Endothelial cell (in vitro differentiated cells): ENCODE measurements at regions not wholly inside any gene's neighbourhood (a gene's known extent, or its start where the extent isn't known, plus 50 kb on each side); places are given as distances from the start of the nearest gene placed in this dataset.
"Not testable (repeated sequence)": the region's sequence is repeated elsewhere in the genome, so short reads cannot be mapped to it uniquely, and the experiment has no call there.

Experiments used
- DNase-seq: peaks from one replicate; pipeline ENCODE4 v3.0.0; 2021; ENCODE audit warnings: low spot score
- H3K27ac Mint-ChIP-seq: one replicate; pipeline ENCODE4 v1.8.0; 2021; ENCODE audit warnings: mixed read lengths, inconsistent platforms; ENCODE audit not compliant: unreplicated experiment
- H3K27me3 Mint-ChIP-seq: one replicate; pipeline ENCODE4 v1.8.0; 2021; ENCODE audit warnings: mild to moderate bottlenecking, moderate library complexity, mixed read lengths, inconsistent platforms; ENCODE audit not compliant: unreplicated experiment
- H3K36me3 Mint-ChIP-seq: one replicate; pipeline ENCODE4 v1.8.0; 2021; ENCODE audit warnings: mild to moderate bottlenecking, low read depth, mixed read lengths, inconsistent platforms; ENCODE audit not compliant: unreplicated experiment
- H3K4me1 Mint-ChIP-seq: one replicate; pipeline ENCODE4 v1.8.0; 2021; ENCODE audit warnings: mild to moderate bottlenecking, mixed read lengths, inconsistent platforms; ENCODE audit not compliant: unreplicated experiment
- H3K4me3 Mint-ChIP-seq: one replicate; pipeline ENCODE4 v1.8.0; 2021; ENCODE audit warnings: mild to moderate bottlenecking, mixed read lengths, inconsistent platforms; ENCODE audit not compliant: unreplicated experiment
- H3K9me3 Mint-ChIP-seq: one replicate; pipeline ENCODE4 v1.8.0; 2021; ENCODE audit warnings: mixed read lengths, inconsistent platforms; ENCODE audit not compliant: unreplicated experiment
- CTCF ChIP-seq: fragments of 200-600 bp; sonication (generic); IDR thresholded peaks from one replicate; pipeline ENCODE4 v1.5.0; 2021; ENCODE audit warnings: antibody characterized with exemption; ENCODE audit not compliant: unreplicated experiment

DNA sequence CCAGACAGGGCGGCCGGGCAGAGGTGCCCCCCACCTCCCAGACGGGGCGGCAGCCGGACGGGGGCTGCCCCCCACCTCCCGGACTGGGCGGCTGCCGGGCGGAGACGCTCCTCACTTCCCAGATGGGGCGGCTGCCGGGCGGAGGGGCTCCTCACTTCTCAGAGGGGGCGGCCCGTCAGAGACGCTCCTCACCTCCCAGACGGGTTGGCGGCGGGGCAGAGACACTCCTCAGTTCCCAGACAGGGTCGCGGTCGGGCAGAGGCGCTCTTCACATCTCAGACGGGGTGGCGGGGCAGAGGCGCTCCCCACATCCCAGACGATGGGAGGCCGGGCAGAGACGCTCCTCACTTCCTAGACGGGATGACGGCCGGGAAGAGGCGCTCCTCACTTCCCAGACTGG is 68.5 kb upstream of the GPC4 start:
- DNase-seq, H3K27me3 Mint-ChIP-seq, H3K4me1 Mint-ChIP-seq, H3K9me3 Mint-ChIP-seq, H3K4me3 Mint-ChIP-seq, H3K36me3 Mint-ChIP-seq, H3K27ac Mint-ChIP-seq: not testable (repeated sequence)

GRCh38 chrX:133482056-133482952 is 67.0 kb upstream of the GPC4 start:
- peaks cover 1% of the 10 kb centered on the region for H3K27me3 Mint-ChIP-seq
- no peaks in the 10 kb centered on the region for H3K9me3 Mint-ChIP-seq
- DNase-seq: no peak
- TF ChIP-seq CTCF: no peak
- H3K4me3 Mint-ChIP-seq: no peak overlapping the region
- H3K27ac Mint-ChIP-seq: no peak overlapping the region
- no peaks in the 10 kb centered on the region for H3K36me3 Mint-ChIP-seq
- no peaks in the 10 kb centered on the region for H3K4me1 Mint-ChIP-seq

GRCh38 chrX:133477986-133478385 is 62.7 kb upstream of the GPC4 start:
- DNase-seq: no peak
- Mint-ChIP-seq H3K27ac (no peak overlapping the region), H3K9me3 (no peaks in the 10 kb centered on the region), H3K4me3 (no peak overlapping the region), H3K27me3 (peaks cover 4% of the 10 kb centered on the region), H3K36me3 (no peaks in the 10 kb centered on the region), H3K4me1 (no peaks in the 10 kb centered on the region)
- no peak for TF ChIP-seq CTCF

DNA sequence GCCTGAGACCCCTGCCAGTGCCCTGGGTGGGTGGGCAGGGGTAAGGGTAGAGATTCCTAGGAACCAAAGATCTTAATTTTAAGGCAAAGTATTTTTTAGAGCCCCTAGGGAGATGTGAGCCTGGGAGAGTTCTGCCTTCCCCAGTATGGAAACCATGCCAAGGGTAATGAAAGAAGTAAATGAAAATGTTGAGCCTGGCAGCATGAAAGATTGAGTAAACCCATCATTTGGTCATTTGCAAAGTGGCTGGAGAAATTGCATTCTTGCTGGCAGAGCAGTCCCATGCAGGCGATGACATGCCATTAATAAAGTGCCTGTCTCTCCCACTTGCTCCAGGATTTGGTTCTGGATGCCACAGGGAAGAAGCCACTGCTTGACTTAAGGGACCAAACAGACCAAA is 60.7 kb upstream of the GPC4 start:
- H3K4me3 Mint-ChIP-seq: no peak overlapping the region
- no peaks in the 10 kb centered on the region for H3K4me1 Mint-ChIP-seq
- TF ChIP-seq CTCF: no peak
- no peak for DNase-seq
- no peaks in the 10 kb centered on the region for H3K9me3 Mint-ChIP-seq
- H3K27ac Mint-ChIP-seq: no peak overlapping the region
- no peaks in the 10 kb centered on the region for H3K36me3 Mint-ChIP-seq
- peaks cover 4% of the 10 kb centered on the region for H3K27me3 Mint-ChIP-seq

DNA sequence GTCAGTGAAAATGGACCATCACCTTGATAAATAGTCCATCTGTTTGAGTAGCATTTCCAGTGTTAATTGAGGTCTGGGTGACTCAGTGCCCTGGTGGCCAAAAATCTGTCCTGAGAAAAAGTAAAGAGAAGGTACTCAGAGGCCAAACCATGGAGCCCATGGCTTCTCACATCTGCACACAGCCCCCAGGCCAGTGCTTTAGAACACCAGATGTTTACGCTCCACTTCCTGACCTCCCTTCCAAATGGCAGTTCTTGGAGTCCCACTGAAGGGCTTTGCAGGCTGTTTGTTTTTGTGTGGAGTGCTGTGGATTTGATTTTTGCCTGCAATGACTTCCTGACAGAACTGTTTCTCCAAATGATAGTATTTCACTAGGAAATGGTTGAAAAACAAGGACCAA is 60.2 kb upstream of the GPC4 start:
- TF ChIP-seq CTCF: no peak
- peaks cover 4% of the 10 kb centered on the region for H3K27me3 Mint-ChIP-seq
- H3K27ac Mint-ChIP-seq: no peak overlapping the region
- H3K9me3 Mint-ChIP-seq: no peaks in the 10 kb centered on the region
- H3K4me3 Mint-ChIP-seq: no peak overlapping the region
- H3K4me1 Mint-ChIP-seq: no peaks in the 10 kb centered on the region
- DNase-seq: no peak
- no peaks in the 10 kb centered on the region for H3K36me3 Mint-ChIP-seq
